Lower leg skin (tissue), 3 donors: ENCODE measurements at regions not wholly inside any gene's neighbourhood (a gene's known extent, or its start where the extent isn't known, plus 50 kb on each side); places are given as distances from the start of the nearest gene placed in this dataset.

Source experiments
- POLR2A ChIP-seq, 2 donors: fragments of 450-650 bp; IDR thresholded peaks; one replicate each; pipeline ENCODE4 v1.6.1; 2016 to 2017; ENCODE audit warnings: antibody characterized with exemption in 2 of 2, mild to moderate bottlenecking in 1 of 2, moderate library complexity in 1 of 2
- TF ChIP-seq, protein P1 (sequence below), 3 donors: fragments of 450-650 bp; IDR thresholded peaks; one replicate each; pipeline ENCODE4 v1.5.1; 2016; ENCODE audit warnings: antibody characterized with exemption in 3 of 3, mild to moderate bottlenecking in 3 of 3, moderate library complexity in 2 of 3

DNA sequence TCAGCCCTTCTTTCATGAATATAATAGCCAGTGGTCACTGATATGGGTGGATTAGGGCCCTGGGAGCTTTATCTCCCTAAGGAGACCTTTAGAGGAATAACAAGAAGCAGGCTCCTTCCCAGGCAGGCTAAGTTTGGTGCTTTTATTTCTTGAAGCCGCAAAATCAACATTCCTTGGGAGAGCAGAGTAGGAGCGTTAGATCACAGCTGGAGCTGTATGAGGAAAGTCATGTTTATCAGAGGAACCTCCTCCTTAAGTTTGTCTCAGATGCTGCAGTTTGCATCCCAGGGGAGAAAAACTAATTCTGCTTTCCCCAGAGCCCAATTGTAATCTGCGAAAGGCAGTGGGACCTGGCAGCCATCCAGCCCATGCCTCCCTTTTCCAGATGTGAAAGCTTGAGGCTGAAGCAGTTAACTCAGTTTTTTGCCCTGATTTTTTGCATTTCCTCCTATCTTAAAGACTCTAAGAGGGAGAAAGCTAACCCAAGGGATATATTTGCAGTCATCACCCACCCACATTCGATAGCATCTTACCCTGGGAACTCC lies 186.0 kb upstream of the FRMPD4 start:
- TF ChIP-seq, protein P1, sequence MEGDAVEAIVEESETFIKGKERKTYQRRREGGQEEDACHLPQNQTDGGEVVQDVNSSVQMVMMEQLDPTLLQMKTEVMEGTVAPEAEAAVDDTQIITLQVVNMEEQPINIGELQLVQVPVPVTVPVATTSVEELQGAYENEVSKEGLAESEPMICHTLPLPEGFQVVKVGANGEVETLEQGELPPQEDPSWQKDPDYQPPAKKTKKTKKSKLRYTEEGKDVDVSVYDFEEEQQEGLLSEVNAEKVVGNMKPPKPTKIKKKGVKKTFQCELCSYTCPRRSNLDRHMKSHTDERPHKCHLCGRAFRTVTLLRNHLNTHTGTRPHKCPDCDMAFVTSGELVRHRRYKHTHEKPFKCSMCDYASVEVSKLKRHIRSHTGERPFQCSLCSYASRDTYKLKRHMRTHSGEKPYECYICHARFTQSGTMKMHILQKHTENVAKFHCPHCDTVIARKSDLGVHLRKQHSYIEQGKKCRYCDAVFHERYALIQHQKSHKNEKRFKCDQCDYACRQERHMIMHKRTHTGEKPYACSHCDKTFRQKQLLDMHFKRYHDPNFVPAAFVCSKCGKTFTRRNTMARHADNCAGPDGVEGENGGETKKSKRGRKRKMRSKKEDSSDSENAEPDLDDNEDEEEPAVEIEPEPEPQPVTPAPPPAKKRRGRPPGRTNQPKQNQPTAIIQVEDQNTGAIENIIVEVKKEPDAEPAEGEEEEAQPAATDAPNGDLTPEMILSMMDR (IDR thresholded peaks at IDR 0.05): no peak
- TF ChIP-seq POLR2A (IDR thresholded peaks at IDR 0.05): no peak
